H4 (cell line): ENCODE measurements at regions not wholly inside any gene's neighbourhood (a gene's known extent, or its start where the extent isn't known, plus 50 kb on each side); places are given as distances from the start of the nearest gene placed in this dataset.
"Not testable (repeated sequence)": the region's sequence is repeated elsewhere in the genome, so short reads cannot be mapped to it uniquely, and the experiment has no call there.

ENCODE experiments used
- DNase-seq: peaks from one replicate; pipeline ENCODE4 v3.0.0-alpha.2; 2015; ENCODE audit warnings: low spot score

- no peak for DNase-seq
Observed at GRCh38 chr12:100083308-100083707, 59.4 kb downstream of the BLTP3B start.

DNA sequence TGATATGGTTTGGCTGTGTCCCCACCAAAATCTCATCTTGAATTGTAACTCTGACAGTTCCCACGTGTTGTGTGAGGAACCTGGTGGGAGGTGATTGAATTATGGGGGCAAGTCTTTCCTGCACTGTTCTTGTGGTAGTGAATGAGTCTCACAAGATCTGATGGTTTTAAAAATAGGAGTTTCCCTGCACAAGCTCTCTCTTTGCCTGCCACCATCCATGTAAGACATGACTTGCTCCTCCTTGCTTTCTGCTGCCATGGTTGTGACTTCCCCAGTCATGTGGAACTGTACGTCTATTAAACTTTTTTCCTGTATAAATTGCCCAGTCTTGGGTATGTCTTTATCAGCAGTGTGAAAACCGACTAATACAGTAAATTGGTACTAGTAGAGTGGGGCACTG is 63.9 kb downstream of the BLTP3B start:
- DNase-seq = not testable (repeated sequence)

DNA sequence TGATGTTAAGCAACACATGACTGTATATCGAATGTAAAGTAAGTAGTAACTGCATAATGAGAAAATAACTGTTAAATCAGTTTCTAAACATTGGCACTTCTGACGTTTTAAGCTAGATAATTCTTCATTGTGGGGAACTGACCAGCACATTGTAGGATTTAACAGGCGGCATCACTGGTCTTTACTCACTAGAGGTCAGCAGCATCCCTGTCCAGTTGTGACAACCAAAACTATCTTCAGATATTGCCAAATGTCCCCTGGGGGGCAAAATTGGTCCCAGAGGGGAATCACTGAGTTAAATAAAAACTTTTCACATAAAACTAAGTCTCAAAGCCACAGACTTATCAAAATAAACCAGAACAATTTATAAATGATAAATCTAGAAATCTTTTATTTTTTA is 65.3 kb downstream of the BLTP3B start:
- DNase-seq = no peak

- DNase-seq = no peak
Observed at GRCh38 chr12:100075598-100075997, 67.1 kb downstream of the BLTP3B start.

DNA sequence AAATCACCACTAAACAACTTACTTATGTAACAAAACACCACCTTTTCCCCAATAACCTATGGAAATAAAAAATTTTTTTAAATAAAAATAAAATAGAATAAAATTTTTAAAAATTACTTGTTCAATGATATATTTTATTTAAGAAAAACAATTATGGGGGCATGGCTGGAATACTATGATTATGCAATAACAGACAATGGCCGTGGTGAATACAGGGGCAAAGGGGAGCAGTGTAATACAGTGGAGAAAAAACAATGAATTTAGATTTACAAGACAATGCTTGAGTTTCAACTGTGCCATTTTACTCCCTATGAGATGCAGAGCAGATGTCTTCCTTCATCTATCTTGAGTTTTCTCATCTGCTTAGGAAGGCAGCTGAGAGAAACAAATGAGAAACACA is 72.9 kb downstream of the BLTP3B start:
- no peak for DNase-seq

DNA sequence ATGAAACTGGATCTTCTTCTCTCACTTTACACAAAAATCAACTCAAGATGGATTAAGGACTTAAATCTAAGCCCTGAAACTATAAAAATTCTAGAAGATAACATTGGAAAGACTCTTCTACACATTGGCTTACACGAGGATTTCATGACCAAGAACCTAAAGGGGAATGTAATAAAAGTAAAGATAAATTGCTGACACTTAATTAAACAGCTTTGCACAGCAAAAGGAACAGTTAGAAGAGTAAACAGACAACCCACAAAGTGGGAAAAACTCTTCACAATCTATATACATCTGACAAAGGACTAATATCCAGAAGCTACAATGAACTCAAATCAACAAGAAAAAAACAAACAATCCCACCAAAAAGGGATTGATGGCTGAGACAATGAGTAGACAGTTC is 74.4 kb downstream of the BLTP3B start:
- DNase-seq = no peak

- DNase-seq = no peak
Observed at GRCh38 chr12:100061814-100062213, 77.1 kb upstream of the ANKS1B start.

DNA sequence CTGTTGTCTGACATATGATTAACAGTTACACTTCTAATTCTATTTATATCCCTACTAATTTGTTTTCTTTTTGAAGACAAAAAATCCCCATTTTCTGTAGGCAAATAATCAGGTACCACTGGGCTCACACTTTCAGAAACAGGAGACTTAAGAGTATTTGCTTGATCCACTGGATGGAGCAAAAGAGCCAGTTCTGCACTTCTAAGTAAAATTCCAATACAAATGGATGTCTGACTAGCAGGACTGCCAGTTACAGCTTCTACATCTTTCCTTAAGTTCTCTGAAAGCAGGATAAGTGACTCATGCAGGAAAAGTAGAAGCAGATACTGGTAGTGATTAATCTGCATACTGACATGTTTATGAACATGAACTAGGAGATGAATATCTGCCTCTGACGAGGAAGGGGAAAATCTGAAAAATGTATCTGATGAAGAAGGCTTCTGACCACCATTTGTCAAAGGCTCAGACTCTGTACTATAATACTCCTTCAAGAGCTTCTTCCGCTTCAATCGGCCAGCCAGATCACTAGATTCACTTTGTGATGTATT is 73.8 kb upstream of the ANKS1B start:
- peak; percentile 3 for DNase-seq

DNA sequence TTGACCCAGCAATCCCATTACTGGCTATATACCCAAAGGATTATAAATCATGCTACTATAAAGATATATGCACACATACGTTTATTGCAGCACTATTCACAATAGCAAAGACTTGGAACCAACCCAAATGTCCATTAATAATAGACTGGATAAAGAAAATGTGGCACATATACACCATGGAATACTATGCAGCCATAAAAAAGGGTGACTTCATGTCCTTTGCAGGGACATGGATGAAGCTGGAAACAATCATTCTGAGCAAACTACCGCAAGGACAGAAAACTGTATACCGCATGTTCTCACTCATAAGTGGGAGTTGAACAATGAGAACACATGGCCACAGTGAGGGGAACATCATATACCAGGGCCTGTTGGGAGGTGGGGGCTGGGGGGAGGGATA is 61.5 kb upstream of the ANKS1B start:
- DNase-seq = not testable (repeated sequence)

DNA sequence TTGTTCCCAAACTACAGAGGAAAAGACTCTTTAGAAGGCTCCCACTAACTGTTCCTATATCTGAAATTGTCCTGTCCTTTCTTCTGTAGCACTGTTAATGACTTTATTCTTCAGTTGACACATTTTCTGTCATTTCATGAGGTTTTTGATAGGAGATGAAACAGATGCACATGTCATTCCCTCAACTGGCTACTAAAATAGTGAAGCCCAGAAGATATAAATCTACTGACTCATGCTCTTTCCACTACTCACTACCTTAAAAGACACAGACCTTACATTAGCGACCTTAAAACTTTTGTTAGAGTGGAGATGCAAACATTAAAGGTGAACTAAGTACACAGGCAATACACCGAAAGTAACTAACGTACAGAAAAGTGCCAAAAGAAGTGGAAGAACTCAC is 59.5 kb upstream of the ANKS1B start:
- DNase-seq = no peak

- no peak for DNase-seq
Observed at GRCh38 chr12:100043631-100044030, 58.9 kb upstream of the ANKS1B start.
